Thyroid gland (tissue), 4 donors: ENCODE measurements at regions not wholly inside any gene's neighbourhood (a gene's known extent, or its start where the extent isn't known, plus 50 kb on each side); places are given as distances from the start of the nearest gene placed in this dataset.
A peak's percentile ranks its signal among the peaks of the same experiment; 100 is the strongest.
"Not testable (repeated sequence)": the region's sequence is repeated elsewhere in the genome, so short reads cannot be mapped to it uniquely, and the experiment has no call there.

ENCODE experiments used
- DNase-seq, 2 donors: peaks; one replicate each; pipeline ENCODE4 v3.0.0-alpha.2; 2019
- H3K27ac ChIP-seq, 3 donors: fragments of 200-600 bp; sonication (generic); 1 replicate in 2 of 3; 2 replicates in 1 of 3; pipeline ENCODE4 v1.5.1; 2016 to 2019; ENCODE audit warnings: mild to moderate bottlenecking in 1 of 3, moderate library complexity in 1 of 3
- H3K27me3 ChIP-seq: fragments of 200-600 bp; sonication (generic); one replicate; pipeline ENCODE4 v1.5.1; 2019
- H3K36me3 ChIP-seq, 2 donors: fragments of 200-600 bp; sonication (generic); one replicate each; pipeline ENCODE4 v1.5.1; 2016 to 2019
- H3K4me1 ChIP-seq, 2 donors: fragments of 200-600 bp; sonication (generic); one replicate each; pipeline ENCODE4 v1.5.1; 2017 to 2019
- H3K4me3 ChIP-seq, 3 donors: fragments of 200-600 bp; sonication (generic); replicated peaks in 1 of 3; 1 replicate in 2 of 3; 2 replicates in 1 of 3; pipeline ENCODE4 v1.5.1; 2016; ENCODE audit warnings: mild to moderate bottlenecking in 1 of 3
- H3K9me3 ChIP-seq: fragments of 200-600 bp; sonication (generic); one replicate; pipeline ENCODE4 v1.5.1; 2017
- CTCF ChIP-seq, 6 experiments: fragments of 200-600 bp in 3 of 6; fragments of 450-650 bp in 3 of 6; sonication (generic) in 3 of 6; IDR thresholded peaks; one replicate each; pipeline ENCODE4 v1.5.1; 2016 to 2019; ENCODE audit warnings: antibody characterized with exemption in 6 of 6, mild to moderate bottlenecking in 2 of 6, inconsistent platforms in 1 of 6, moderate library complexity in 1 of 6
- POLR2A ChIP-seq, 2 donors: fragments of 450-650 bp; IDR thresholded peaks; one replicate each; pipeline ENCODE4 v1.6.1; 2017; ENCODE audit warnings: antibody characterized with exemption in 2 of 2, mild to moderate bottlenecking in 2 of 2, moderate library complexity in 1 of 2
- WGBS, 2 donors: methylation state at CpG; one replicate each; pipeline ENCODE4 v1.1.5; 2017; 5-methylcytosine and 5-hydroxymethylcytosine counted together
- intact Hi-C: fragments of 100-400 bp; cut with DNase I; formaldehyde crosslinking; loops from one replicate; pipeline ENCODE4 v1.15.1; 2023

- Histone ChIP-seq H3K27ac (peak overlapping the region; percentile 9 to 34 (median 24)), H3K36me3 (no peaks in the 10 kb centered on the region), H3K27me3 (no peaks in the 10 kb centered on the region), H3K9me3 (no peaks in the 10 kb centered on the region), H3K4me3 (no peak overlapping the region), H3K4me1 (peaks cover 0 to 16% of the 10 kb centered on the region in 2 donors)
- TF ChIP-seq POLR2A (IDR thresholded peaks at IDR 0.05) (no peak), CTCF (IDR thresholded peaks at IDR 0.05) (no peak)
- peak; percentile 16 to 41 for DNase-seq
- intact Hi-C loops, result no loop called here
- WGBS, 2 donors, result 51 to 59% methylated on average over 2 of the region's 2 CpGs
These were observed 91.9 kb downstream of the FEM1C start for GRCh38 chr5:115452536-115453235.

- TF ChIP-seq CTCF (IDR thresholded peaks at IDR 0.05) (no peak), POLR2A (IDR thresholded peaks at IDR 0.05) (no peak)
- Histone ChIP-seq H3K27ac (peak overlapping the region in 1 of 3 donors; percentile 9), H3K4me1 (peaks cover 0 to 16% of the 10 kb centered on the region in 2 donors), H3K9me3 (no peaks in the 10 kb centered on the region), H3K27me3 (no peaks in the 10 kb centered on the region), H3K36me3 (no peaks in the 10 kb centered on the region), H3K4me3 (no peak overlapping the region)
- no peak for DNase-seq
- WGBS, 2 donors, result 40 to 47% methylated on average over 2 of the region's 2 CpGs
- intact Hi-C loops, result no loop called here
These were observed 92.5 kb downstream of the FEM1C start for GRCh38 chr5:115452083-115452482.

- Histone ChIP-seq H3K27ac (no peak overlapping the region), H3K36me3 (no peaks in the 10 kb centered on the region), H3K9me3 (no peaks in the 10 kb centered on the region), H3K27me3 (no peaks in the 10 kb centered on the region), H3K4me3 (no peak overlapping the region), H3K4me1 (peaks cover 0 to 16% of the 10 kb centered on the region in 2 donors)
- WGBS, 2 donors, result 69 to 70% methylated on average over 1 of the region's 1 CpG
- no peak for DNase-seq
- no peak for TF ChIP-seq CTCF (IDR thresholded peaks at IDR 0.05)
- TF ChIP-seq POLR2A (IDR thresholded peaks at IDR 0.05), result no peak
- intact Hi-C loops, result no loop called here
These were observed 93.8 kb downstream of the FEM1C start for GRCh38 chr5:115450741-115451140.

GRCh38 chr5:115448630-115449029 lies 95.9 kb downstream of the FEM1C start:
- peaks cover 0 to 16% of the 10 kb centered on the region in 2 donors for H3K4me1 ChIP-seq
- H3K4me3 ChIP-seq, H3K9me3 ChIP-seq, DNase-seq, H3K27ac ChIP-seq, H3K36me3 ChIP-seq, H3K27me3 ChIP-seq, intact Hi-C loops: not testable (repeated sequence)
- WGBS, 2 donors, result 85 to 88% methylated on average over 7 of the region's 7 CpGs

GRCh38 chr5:115440782-115441451 lies 103.7 kb downstream of the FEM1C start:
- DNase-seq, result no peak
- intact Hi-C loops, result no loop called here

More at GRCh38 chr5:115440782-115441451, 103.7 kb downstream of the FEM1C start:
- 85 to 96% methylated on average over 2 of the region's 2 CpGs for WGBS, 2 donors
- TF ChIP-seq POLR2A (IDR thresholded peaks at IDR 0.05), result no peak
- TF ChIP-seq CTCF (IDR thresholded peaks at IDR 0.05), result no peak
- H3K27me3 ChIP-seq, result no peaks in the 10 kb centered on the region
- H3K36me3 ChIP-seq, result no peaks in the 10 kb centered on the region
- H3K27ac ChIP-seq, result no peak overlapping the region
- H3K4me3 ChIP-seq, result no peak overlapping the region
- H3K4me1 ChIP-seq, result no peaks in the 10 kb centered on the region
- H3K9me3 ChIP-seq, result no peaks in the 10 kb centered on the region
